NT2/D1 (cell line): ENCODE measurements at regions not wholly inside any gene's neighbourhood (a gene's known extent, or its start where the extent isn't known, plus 50 kb on each side); places are given as distances from the start of the nearest gene placed in this dataset.

ENCODE experiments used
- SUZ12 ChIP-seq: IDR thresholded peaks from 2 replicates; pipeline ENCODE4 v1.6.1; 2011; ENCODE audit not compliant: insufficient read length, insufficient read depth; ENCODE audit errors: extremely low read depth
- YY1 ChIP-seq: IDR thresholded peaks from 2 replicates; pipeline ENCODE4 v1.6.1; 2011; ENCODE audit not compliant: insufficient read length, insufficient read depth
- ZNF274 ChIP-seq: IDR thresholded peaks from 2 replicates; pipeline ENCODE4 v1.6.1; 2011; ENCODE audit warnings: mild to moderate bottlenecking, low read depth, low read length

- TF ChIP-seq ZNF274 = no peak
- TF ChIP-seq SUZ12 = no peak
- TF ChIP-seq YY1 = no peak
Measured at GRCh38 chr22:19657252-19658056, 56.8 kb upstream of the SEPTIN5 start.
